ENCODE measurements at regions not wholly inside any gene's neighbourhood (a gene's known extent, or its start where the extent isn't known, plus 50 kb on each side); places are given as distances from the start of the nearest gene placed in this dataset.

- no peak for TF ChIP-seq CTBP1 (IDR thresholded peaks at IDR 0.05; ENCODE audit: borderline replicate concordance)
- TF ChIP-seq FOXK2 (IDR thresholded peaks at IDR 0.05), result no peak
- TF ChIP-seq HDGF (IDR thresholded peaks at IDR 0.05; ENCODE audit: borderline replicate concordance), result no peak
- TF ChIP-seq SP1 (IDR thresholded peaks at IDR 0.05), result no peak
- TF ChIP-seq PKNOX1 (IDR thresholded peaks at IDR 0.05), result no peak
- TF ChIP-seq FOXM1 (IDR thresholded peaks at IDR 0.05; ENCODE audit: borderline replicate concordance), result no peak
- no peak for TF ChIP-seq BHLHE40 (IDR thresholded peaks at IDR 0.05; ENCODE audit: borderline replicate concordance)
- no peak for TF ChIP-seq ZNF384 (IDR thresholded peaks at IDR 0.05)
- TF ChIP-seq TARDBP (IDR thresholded peaks at IDR 0.05), result no peak
These were observed 179.2 kb upstream of the ARHGAP20 start for GRCh38 chr11:110891411-110891810.
